Fibroblast of villous mesenchyme (primary cell): ENCODE measurements at regions not wholly inside any gene's neighbourhood (a gene's known extent, or its start where the extent isn't known, plus 50 kb on each side); places are given as distances from the start of the nearest gene placed in this dataset.

Source experiments
- DNase-seq: peaks from one replicate; pipeline ENCODE4 v3.0.0-alpha.2; 2010; ENCODE audit warnings: low read depth
- H3K4me3 ChIP-seq: 2 replicates; pipeline ENCODE4 v1.5.1; 2011; ENCODE audit warnings: low read depth, mild to moderate bottlenecking, low read length
- TF ChIP-seq, protein P1 (sequence below): IDR thresholded peaks from 2 replicates; pipeline ENCODE4 v1.5.1; 2012; ENCODE audit warnings: low read depth, mild to moderate bottlenecking, low read length; ENCODE audit not compliant: insufficient read depth

DNA sequence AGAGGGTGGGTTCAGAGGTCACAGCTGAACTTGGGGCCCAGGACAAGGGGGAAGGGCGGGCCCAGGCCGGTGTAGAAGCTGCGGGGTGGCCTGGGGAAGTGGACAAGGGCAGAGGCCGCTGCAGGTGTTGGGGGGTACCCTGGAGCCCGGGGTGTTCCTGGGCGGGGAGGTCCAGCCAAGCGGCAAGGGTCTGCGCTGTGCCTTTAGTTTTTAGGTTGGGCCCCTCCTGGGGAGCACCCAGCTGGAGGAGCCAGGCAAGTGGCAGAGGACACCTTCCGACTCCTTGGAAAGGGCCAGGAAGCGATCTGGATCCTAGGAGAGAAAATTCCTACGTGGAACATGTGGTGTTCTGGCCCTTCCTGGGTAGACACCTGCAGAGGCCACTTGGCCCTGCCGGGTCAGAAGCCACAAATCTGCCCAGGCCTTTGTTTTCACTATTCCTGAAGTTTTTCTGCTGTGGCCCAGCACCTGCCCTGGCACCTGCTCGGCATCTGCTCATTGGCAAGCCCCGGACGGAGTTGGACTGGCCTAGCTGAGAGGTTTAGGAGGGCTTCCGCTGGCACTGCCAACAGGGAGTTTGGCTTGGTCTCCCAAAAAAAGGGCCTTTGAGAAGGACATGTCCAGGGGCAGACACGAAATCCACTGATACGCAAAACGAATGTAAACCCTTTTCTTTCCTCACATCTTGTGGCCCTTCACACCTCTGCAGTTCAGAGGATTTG is 61.1 kb downstream of the SMUG1 start:
- no peak for DNase-seq
- TF ChIP-seq, protein P1, sequence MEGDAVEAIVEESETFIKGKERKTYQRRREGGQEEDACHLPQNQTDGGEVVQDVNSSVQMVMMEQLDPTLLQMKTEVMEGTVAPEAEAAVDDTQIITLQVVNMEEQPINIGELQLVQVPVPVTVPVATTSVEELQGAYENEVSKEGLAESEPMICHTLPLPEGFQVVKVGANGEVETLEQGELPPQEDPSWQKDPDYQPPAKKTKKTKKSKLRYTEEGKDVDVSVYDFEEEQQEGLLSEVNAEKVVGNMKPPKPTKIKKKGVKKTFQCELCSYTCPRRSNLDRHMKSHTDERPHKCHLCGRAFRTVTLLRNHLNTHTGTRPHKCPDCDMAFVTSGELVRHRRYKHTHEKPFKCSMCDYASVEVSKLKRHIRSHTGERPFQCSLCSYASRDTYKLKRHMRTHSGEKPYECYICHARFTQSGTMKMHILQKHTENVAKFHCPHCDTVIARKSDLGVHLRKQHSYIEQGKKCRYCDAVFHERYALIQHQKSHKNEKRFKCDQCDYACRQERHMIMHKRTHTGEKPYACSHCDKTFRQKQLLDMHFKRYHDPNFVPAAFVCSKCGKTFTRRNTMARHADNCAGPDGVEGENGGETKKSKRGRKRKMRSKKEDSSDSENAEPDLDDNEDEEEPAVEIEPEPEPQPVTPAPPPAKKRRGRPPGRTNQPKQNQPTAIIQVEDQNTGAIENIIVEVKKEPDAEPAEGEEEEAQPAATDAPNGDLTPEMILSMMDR: no peak
- no peak overlapping the region for H3K4me3 ChIP-seq

DNA sequence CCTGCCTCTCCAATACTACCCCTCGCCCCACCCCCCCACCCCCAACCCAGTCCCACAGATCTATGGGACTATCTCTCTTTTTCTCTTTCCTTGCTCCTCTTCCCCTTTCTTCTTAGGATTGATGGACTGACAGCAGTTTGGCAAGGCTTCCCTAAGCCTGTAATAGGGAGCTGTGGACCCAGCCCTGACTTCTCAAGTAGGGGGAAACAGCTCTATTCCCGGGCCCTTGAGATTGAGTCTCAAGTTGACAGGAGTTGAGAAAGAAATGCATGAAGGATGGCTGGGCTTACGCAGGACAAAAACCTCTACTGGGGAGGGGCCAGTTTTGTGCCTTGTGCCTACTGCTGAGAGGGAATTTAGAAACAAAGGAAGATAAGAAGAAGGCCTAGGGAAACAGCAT is 60.4 kb downstream of the SMUG1 start:
- TF ChIP-seq, protein P1: no peak
- no peak for DNase-seq
- H3K4me3 ChIP-seq: no peak overlapping the region

DNA sequence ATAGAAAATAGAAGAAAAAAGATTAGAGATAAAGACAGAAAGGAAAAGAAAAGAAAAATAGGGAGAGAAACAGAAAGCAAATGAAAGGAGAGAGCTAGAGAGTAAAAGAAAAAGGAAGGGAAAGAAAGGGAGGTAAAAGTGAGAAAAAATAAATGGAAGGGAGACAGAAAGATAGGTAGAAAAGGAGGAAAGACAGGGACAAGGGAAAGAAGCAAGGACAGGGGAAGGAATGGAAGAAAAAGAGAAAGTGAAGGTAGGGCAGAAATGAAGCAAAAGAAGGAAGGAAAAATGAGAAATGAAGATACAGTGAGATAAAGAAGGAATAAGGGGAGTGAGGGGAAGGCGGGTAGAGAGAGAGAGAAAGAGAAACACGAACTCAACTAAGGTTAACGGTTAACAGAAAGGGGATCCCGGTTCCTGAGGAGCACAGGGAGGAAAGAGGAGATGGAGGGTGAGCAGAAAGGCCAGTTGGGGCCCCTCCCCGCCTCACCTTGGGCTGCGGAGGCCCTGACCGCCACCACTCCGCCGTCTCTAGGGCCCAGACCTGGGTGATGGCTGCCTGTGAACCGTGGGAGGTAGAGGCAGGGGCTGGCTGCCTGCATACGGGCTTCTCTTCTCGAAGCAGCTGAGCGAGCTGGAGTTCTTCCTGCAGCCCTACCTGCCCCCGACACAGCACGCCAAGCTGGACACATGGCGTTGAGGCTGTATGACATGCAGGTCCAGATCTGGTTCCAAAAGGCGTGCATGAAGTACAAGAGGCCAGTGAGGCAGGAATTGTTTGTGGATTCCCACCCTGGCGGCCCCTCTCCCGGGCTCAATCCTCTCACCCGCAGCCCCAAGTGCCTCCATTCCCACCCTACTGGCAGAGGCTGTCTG is 59.5 kb downstream of the SMUG1 start:
- TF ChIP-seq, protein P1: no peak
- H3K4me3 ChIP-seq: no peak overlapping the region
- DNase-seq: no peak
